Neural progenitor cell (in vitro differentiated cells): ENCODE measurements at regions not wholly inside any gene's neighbourhood (a gene's known extent, or its start where the extent isn't known, plus 50 kb on each side); places are given as distances from the start of the nearest gene placed in this dataset.

Experiments used
- EZH2 ChIP-seq: fragments of 200-600 bp; sonication (generic); IDR thresholded peaks from 2 replicates; pipeline ENCODE4 v1.6.1; 2017; ENCODE audit warnings: antibody characterized with exemption, mild to moderate bottlenecking, moderate library complexity
- EZH2phosphoT487 ChIP-seq: fragments of 200-600 bp; sonication (generic); IDR thresholded peaks from 2 replicates; pipeline ENCODE4 v1.6.1; 2017; ENCODE audit warnings: antibody characterized with exemption
- TF ChIP-seq, protein P1 (sequence below): fragments of 200-600 bp; sonication (generic); IDR thresholded peaks from 2 replicates; pipeline ENCODE4 v1.5.1; 2017; ENCODE audit warnings: antibody characterized with exemption, mild to moderate bottlenecking

- TF ChIP-seq, protein P1, sequence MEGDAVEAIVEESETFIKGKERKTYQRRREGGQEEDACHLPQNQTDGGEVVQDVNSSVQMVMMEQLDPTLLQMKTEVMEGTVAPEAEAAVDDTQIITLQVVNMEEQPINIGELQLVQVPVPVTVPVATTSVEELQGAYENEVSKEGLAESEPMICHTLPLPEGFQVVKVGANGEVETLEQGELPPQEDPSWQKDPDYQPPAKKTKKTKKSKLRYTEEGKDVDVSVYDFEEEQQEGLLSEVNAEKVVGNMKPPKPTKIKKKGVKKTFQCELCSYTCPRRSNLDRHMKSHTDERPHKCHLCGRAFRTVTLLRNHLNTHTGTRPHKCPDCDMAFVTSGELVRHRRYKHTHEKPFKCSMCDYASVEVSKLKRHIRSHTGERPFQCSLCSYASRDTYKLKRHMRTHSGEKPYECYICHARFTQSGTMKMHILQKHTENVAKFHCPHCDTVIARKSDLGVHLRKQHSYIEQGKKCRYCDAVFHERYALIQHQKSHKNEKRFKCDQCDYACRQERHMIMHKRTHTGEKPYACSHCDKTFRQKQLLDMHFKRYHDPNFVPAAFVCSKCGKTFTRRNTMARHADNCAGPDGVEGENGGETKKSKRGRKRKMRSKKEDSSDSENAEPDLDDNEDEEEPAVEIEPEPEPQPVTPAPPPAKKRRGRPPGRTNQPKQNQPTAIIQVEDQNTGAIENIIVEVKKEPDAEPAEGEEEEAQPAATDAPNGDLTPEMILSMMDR: no peak
- TF ChIP-seq EZH2: no peak
- TF ChIP-seq EZH2phosphoT487: no peak
Observed at GRCh38 chr14:101075801-101076413, 172.4 kb upstream of the RTL1 start.
